Neutrophil (primary cell): ENCODE measurements at regions not wholly inside any gene's neighbourhood (a gene's known extent, or its start where the extent isn't known, plus 50 kb on each side); places are given as distances from the start of the nearest gene placed in this dataset.

Experiments used
- H3K27ac ChIP-seq: fragments of 200-600 bp; sonication (generic); 2 replicates; pipeline ENCODE4 v1.5.1; 2016; ENCODE audit warnings: mild to moderate bottlenecking, moderate library complexity
- H3K27me3 ChIP-seq: fragments of 200-600 bp; sonication (generic); 2 replicates; pipeline ENCODE4 v1.6.0; 2016; ENCODE audit warnings: mild to moderate bottlenecking
- H3K36me3 ChIP-seq: fragments of 200-600 bp; sonication (generic); 2 replicates; pipeline ENCODE4 v1.5.1; 2017
- H3K4me1 ChIP-seq, 2 experiments: fragments of 200-600 bp in 1 of 2; sonication (generic) in 1 of 2; 1 replicate in 1 of 2; 2 replicates in 1 of 2; pipeline versions ENCODE4 v1.5.1 to v1.6.1; 2013 to 2016; ENCODE audit warnings: low read depth in 1 of 2, low read length in 1 of 2, mild to moderate bottlenecking in 1 of 2, moderate library complexity in 1 of 2; ENCODE audit not compliant: control insufficient read depth in 1 of 2, insufficient read depth in 1 of 2
- H3K4me3 ChIP-seq, 2 experiments: fragments of 200-600 bp in 1 of 2; sonication (generic) in 1 of 2; 1 replicate in 1 of 2; 2 replicates in 1 of 2; pipeline ENCODE4 v1.5.1; 2013 to 2016; ENCODE audit warnings: low read depth in 1 of 2, low read length in 1 of 2, mild to moderate bottlenecking in 1 of 2, moderate library complexity in 1 of 2
- H3K9me3 ChIP-seq: fragments of 200-600 bp; sonication (generic); 2 replicates; pipeline ENCODE4 v1.5.1; 2016
- CTCF ChIP-seq: fragments of 200-600 bp; sonication (generic); IDR thresholded peaks from 2 replicates; pipeline ENCODE4 v1.5.1; 2016; ENCODE audit warnings: antibody characterized with exemption

- H3K27ac ChIP-seq: no peak overlapping the region
- no peak overlapping the region for H3K4me3 ChIP-seq
- no peaks in the 10 kb centered on the region for H3K4me1 ChIP-seq
- no peaks in the 10 kb centered on the region for H3K27me3 ChIP-seq
- no peaks in the 10 kb centered on the region for H3K36me3 ChIP-seq
- no peaks in the 10 kb centered on the region for H3K9me3 ChIP-seq
- no peak for TF ChIP-seq CTCF
These were observed 536.7 kb upstream of the LMCD1 start for GRCh38 chr3:7964899-7965298.

GRCh38 chr3:7973006-7973405 is 528.6 kb upstream of the LMCD1 start:
- Histone ChIP-seq H3K27me3 (no peaks in the 10 kb centered on the region), H3K4me1 (no peaks in the 10 kb centered on the region), H3K36me3 (no peaks in the 10 kb centered on the region), H3K27ac (no peak overlapping the region), H3K4me3 (no peak overlapping the region), H3K9me3 (no peaks in the 10 kb centered on the region)
- no peak for TF ChIP-seq CTCF

- no peak for TF ChIP-seq CTCF
- no peaks in the 10 kb centered on the region for H3K4me1 ChIP-seq
- no peak overlapping the region for H3K27ac ChIP-seq
These were observed 524.2 kb upstream of the LMCD1 start for GRCh38 chr3:7977245-7978086.

GRCh38 chr3:7978087-7978422 is 523.6 kb upstream of the LMCD1 start:
- no peak overlapping the region for H3K27ac ChIP-seq
- H3K9me3 ChIP-seq: no peaks in the 10 kb centered on the region
- TF ChIP-seq CTCF: no peak
- no peaks in the 10 kb centered on the region for H3K27me3 ChIP-seq
- no peaks in the 10 kb centered on the region for H3K4me1 ChIP-seq
- no peak overlapping the region for H3K4me3 ChIP-seq
- H3K36me3 ChIP-seq: no peaks in the 10 kb centered on the region

More at GRCh38 chr3:7977245-7978086, 524.2 kb upstream of the LMCD1 start:
- Histone ChIP-seq H3K27me3 (no peaks in the 10 kb centered on the region), H3K4me3 (no peak overlapping the region), H3K36me3 (no peaks in the 10 kb centered on the region), H3K9me3 (no peaks in the 10 kb centered on the region)

GRCh38 chr3:7982126-7982525 is 519.5 kb upstream of the LMCD1 start:
- no peak overlapping the region for H3K4me3 ChIP-seq
- no peaks in the 10 kb centered on the region for H3K9me3 ChIP-seq
- TF ChIP-seq CTCF: no peak
- H3K36me3 ChIP-seq: no peaks in the 10 kb centered on the region
- H3K27ac ChIP-seq: no peak overlapping the region
- no peaks in the 10 kb centered on the region for H3K4me1 ChIP-seq
- H3K27me3 ChIP-seq: no peaks in the 10 kb centered on the region
